Activated T-cell treated with anti-CD3 and anti-CD28 coated beads, Interleukin-2, amount 50 U/mL, for 48 hours (primary cell): ENCODE measurements at regions not wholly inside any gene's neighbourhood (a gene's known extent, or its start where the extent isn't known, plus 50 kb on each side); places are given as distances from the start of the nearest gene placed in this dataset.
A peak's percentile ranks its signal among the peaks of the same experiment; 100 is the strongest.

ENCODE experiments used
- DNase-seq, 2 experiments: peaks; one replicate each; pipeline ENCODE4 v3.0.0-alpha.2; 2020

DNA sequence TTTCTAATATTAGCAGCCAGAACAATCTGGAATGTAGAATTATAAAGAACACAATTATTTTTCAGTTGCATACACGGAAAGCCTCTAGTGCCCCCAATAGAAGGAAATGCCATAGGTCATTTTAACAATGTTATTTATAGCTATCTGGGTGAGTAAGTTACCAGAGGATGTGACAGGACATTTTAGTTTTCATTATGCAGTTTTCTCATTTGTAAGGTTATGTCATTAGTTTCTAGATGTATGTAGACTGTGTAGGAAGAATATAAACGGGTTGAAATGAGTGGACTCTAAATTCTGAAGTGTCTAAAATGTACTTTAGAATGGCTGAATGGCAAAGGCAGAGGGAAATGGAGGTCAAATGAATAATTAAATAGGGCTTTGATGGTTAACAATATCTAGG, 213.3 kb downstream of the DTHD1 start:
- no peak for DNase-seq

DNA sequence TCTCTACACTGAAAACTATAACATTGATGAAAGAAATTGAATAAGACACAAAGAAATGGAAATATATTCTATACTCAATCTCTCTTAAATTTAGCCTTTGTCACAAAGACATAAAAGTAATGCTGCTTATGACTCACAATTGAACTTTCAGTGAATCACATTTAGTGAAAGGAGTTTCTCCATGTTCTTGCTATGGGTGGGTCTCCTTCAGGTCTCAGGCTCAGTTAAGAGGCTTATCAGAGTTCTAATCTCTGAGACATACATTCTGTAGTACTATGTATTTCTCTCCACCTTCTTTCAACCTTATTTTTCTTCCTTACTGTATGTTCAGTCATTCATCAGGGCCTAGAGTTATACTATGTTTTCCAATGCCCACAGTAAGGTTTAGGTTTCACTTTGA, 220.9 kb downstream of the DTHD1 start:
- no peak for DNase-seq

DNA sequence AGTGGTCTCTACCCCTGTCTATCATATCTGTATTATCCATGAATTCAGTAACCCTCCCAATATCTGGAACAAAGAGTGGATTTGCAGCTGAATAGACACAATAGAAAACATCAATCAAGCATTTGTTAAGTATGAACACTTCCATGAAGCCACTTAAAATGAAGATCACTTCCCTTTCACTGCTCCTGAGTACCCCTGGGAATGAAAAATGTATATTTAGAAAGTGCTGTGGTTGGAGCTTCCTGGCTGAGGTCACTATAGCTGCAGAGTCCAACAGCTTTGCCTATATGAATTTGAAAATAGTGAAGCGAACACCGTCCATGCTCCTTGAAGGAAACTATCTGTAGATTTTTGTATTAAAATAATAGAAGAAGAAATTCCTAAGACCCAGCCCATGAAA, 227.0 kb downstream of the DTHD1 start:
- DNase-seq: no peak

DNA sequence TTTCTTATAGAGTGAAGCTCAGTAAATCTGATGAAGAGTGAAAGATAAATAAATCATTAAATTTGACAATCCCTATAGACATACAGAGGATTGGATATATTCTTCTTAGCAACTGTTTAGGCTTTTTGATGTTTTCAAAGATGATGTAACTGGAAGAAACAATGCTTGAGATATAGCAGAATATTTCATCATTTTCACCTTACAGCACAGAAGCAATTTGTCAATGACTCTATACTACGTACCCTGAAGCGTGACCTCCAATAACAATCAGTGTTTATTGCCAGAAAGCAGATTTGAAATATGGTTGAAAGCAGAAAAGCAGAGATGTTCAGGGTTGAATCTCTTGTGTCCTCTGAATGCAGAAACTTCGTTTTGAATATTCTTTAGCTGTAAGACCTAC, 228.4 kb downstream of the DTHD1 start:
- DNase-seq: no peak

DNA sequence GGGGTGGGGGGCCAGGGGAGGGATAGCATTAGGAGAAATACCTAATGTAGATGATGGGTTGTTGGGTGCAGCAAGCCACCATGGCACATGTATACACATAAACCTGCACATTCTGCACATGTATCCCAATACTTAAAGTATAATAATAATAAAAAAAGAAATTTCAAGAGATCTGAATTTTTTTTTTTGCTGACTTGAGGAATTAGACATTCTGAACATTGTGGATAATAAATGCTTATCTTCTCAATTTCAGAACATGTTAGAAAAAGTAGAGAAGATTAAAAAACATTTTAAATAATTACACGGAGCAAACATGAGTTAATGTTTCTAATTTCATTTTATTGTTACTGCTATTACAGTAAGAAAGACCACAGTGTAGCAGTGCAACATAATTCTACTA, 230.4 kb downstream of the DTHD1 start:
- no peak for DNase-seq

DNA sequence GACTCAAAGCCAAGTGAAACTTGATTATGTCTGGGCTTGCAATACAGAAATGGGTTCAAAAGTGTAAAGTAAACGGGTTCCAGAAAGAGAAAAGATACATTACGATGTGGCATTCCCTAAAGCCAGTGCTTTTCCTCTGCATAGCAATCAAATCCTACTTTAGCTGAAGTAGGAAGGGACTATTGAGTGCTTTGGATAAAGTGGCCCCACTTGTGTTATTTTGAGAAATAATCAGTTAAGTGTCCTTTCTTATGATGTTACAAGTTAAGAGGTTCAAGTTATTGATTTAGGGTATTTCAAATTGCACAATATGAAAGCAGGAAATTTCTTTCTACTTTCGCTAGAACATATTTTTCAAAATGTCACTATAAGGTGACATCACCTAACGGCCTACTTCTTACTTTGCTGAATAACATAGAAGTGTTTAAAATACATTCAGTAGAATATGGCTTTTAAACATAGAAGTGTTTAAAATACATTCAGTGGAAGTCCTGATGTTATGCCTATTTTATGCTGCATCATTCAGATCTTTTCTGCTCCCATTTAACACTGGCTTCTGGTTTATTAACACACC, 235.2 kb downstream of the DTHD1 start:
- no peak for DNase-seq

DNA sequence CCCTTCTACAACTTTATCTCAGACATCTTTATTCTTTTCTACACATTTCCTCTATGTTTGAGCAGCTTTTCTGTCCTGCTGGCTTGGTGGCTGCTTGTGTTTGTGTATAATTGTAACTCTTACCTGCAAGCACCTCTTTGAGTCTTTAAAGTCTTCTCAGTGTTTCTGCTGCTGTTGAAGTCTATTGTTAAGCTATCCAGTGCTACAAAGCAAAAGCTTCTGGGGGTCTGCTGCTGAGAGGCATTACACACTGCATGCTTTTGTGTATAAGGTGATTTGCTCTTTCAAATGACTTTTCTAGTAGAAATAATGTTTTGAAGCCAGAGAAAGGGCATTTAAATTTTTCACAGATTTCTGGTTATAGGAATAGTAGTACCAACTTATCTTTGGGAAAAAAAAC, 241.8 kb downstream of the DTHD1 start:
- no peak for DNase-seq

DNA sequence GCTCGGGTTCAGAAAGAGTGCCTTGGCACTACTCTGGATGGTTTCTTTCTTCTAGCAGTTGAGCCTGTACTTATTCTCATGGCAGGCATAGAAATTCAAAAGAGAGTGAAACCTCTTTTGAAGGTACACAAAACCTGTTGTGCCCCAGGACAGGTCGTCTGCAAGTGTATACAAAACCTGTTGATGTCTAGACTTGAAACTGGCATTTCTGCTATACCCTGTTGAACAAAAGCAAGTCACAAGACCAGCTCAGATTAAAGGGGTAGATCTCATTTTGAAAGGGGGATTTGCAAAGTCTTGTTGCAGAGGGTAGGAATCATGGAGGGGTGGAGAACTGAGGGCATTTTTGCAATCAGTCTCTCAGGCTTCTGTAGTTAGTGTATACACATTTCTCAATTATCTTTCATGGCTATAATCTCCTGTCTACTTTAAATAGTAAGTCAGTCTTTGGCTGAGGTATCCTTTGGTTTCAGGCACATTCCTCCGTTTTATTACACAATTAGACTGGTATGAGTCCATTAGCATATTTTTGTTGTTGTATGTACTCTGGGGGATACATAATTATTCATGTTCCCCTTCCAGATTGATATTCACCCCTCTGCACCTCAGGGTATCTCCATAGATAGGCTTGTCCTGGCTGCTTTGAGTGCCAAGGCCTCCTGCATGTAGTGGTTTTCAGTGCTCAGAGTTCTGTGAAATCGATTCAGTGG, 251.4 kb downstream of the DTHD1 start:
- DNase-seq: no peak

DNA sequence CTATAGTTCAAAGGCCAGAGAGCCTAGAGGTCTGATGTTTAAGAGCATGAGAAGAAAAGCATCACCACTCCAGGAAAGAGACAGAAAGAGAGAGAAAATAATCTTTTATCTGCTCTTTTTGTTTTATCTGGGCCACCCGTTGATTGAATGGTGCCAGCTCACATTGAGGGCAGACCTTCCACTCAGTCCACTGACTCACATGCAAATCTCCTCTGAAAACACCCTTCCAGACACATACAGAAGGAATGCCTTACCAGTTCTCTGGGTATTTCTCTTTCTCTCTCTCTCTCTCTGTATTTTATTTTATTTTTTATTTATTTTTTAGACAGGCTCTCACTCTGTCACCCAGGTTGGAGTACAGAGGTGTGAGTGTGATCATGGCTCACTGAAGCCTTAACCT, 252.5 kb downstream of the DTHD1 start:
- DNase-seq: no peak

DNA sequence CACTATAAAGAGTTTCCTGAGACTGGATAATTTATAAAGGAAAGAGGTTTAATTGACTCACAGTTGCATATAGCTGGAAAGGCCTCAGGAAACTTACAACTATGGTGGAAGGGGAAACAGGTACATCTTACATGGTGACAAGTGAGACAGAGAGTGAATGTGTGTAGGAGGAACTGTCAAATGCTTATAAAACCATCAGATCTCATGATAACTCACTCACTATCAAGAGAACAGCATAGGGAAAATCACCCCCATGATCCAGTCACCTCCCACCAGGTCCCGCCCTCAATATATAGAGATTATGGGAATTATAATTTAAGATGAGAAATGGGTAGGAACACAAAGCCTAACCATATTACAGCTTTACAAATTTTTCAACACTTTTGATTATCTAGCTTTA, 266.0 kb downstream of the DTHD1 start:
- DNase-seq: no peak

DNA sequence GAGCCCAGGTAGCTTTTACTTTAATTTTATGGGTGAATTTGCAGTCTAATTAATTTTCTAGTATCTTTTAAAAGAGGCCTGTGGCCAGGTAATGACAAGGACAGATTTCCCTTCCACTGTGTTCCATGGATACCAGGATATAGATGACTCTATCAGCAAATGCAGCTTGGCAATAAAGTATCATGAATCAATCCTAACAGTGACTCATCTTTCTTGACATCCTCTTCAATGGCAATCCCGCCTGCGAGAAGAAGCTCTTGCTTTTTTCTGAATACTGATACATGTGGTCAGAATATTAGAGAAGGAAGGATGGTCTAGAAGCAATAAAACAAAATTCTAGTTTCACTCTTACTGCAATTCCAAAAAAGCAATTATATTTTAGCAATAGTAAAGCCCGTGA, 267.8 kb downstream of the DTHD1 start:
- no peak for DNase-seq

DNA sequence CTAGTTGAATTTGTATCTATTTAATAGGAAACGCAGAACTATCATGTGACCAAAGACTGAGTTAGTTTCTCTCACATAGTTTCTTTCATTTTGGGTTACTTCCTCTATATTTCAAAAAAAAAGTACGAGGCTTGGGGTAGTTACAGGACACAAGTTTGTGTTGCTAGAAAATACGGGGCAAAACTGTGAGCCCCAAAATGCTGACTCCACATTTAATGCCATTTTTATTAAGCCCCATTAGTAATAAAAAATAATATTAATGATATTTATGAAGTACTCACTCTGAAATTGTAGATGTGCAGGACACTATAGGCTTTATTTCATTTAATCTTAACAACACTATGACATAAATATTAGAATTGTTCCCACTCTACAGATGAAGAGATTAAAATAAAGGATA, 268.6 kb downstream of the DTHD1 start:
- no peak for DNase-seq

DNA sequence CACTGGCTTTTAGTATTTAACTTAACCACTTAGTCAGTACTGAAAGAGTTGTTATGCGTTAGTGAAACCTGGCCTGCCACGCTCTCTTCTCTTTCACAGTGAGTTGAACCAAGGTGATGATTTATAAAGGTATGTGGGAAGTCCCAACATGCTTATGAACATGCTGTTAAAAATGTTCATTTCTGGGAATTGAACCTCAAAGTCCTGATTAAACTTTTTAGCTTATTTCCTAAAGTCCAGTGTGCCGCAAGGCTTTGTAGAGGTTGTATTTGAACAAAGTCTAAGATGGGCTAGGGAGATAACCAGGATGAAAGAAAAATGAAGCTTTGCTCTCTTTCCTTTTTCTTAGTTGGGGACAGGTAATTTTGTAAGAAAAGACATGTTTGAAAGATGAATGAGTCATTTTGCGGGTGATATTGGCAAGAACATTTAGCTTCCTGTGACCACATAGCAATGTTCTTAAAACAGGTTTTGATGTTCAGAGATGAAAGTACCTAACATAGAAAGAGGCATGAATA, 270.3 kb downstream of the DTHD1 start:
- DNase-seq: peak; percentile 26 to 29

DNA sequence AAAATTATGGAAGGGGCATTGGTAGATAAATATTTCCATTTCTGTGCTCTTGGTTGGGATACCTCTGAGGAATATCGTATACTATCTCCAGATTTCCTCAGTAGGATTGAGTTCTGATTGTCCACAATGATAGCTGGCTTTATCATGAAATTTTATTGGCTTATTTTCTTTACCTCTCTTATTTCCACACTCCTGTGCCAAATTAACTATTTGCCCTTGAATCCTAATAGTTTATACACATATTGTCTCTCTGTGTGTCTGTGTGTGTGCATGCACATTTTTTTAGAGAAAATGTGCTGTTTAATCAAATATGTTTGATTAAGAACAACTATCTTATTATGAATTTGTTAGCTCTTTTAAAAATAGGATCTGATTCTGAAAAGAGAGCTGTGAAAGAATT, 271.6 kb downstream of the DTHD1 start:
- DNase-seq: no peak

DNA sequence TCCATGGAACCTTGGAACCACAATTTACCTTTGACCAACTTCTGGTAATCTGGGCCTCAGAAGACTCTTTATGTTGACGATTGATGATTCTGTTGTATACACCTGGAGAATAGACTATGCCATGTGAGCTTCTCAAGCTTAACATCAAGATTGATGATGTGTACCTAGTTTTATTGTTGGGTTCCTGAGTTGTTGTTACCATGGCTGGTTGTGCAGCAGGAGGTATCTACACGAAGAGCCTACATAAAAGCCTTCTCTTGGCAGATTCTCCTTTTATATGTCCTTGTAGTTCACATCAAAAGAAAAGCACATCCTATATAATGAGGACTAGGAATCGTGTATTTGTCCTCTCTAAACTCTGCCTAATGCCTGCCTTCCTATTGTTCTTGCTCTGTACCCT, 272.0 kb downstream of the DTHD1 start:
- no peak for DNase-seq

DNA sequence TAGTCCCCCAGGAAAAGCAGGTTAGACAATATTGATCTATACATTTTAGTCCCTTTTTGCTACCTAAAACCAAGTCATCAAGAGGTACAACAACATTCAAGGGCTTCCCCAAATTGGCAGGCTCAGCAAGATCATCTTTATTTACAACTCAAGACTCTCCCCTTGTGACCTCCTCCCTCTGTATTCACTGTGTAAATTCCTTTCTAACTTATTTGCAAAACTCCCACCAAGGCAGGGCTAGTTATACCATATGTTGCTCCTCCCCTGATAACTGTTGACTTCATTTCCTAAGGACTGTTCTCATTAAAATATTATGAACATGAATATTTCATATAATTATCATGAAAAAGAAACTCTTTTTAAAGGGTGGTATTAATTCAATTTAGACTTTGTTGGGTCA, 275.6 kb downstream of the DTHD1 start:
- no peak for DNase-seq

DNA sequence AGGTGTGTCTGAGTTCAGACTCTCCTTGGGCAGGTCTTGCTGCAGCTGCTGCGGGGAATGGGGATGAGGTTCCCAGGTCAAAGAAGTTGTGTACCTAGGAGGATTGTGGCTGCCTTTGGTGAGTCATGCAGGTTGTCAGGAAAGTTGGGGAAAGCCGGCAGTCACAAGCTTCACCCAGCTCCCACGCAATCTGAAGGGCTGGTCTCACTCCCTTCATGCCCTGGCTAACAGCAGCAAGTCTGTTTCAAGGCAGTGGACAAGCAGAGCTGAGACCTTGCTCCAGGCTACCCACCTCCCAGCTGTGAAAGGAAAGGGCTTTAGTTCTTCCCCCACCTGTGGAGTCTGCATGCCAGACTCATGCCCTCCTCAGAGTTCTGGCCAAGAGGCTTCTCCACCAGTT, 287.2 kb downstream of the DTHD1 start:
- DNase-seq: no peak

DNA sequence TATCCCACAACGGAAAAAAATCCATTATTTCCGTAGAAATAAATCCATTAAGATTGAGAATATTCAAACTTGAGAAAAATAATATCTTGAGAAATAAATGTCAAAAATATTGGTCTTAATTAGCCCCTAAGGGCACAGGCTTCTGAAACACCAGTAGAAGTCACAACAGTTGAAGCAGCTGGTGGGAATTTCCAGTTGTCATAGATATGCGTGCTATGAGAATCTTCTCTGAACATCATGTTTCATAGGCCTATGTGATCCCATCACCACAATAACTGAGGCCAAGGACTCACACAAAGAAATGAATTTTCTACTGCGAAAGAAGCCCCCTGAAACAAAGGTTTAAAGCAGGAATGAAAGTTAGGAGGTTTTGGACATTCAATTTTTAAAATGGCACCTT, 292.0 kb downstream of the DTHD1 start:
- no peak for DNase-seq

DNA sequence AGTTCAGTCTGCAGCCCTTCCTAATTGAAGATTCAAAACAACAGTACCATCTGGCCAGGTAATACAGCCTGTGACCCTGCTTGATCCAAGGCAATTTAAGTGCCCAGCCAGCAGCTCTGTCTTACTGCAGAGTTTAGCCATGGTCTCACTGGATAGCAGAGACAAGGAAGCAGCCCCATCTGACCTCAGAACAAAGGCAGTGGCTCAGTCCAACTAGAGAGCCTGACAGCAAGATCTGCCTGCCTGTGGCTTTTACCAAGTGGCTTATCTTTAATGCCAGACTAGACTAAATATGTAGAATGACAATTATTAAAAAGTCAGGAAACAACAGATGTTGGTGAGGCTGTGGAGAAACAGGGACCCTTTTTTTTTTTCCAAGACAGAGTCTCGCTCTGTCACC, 293.4 kb downstream of the DTHD1 start:
- no peak for DNase-seq

DNA sequence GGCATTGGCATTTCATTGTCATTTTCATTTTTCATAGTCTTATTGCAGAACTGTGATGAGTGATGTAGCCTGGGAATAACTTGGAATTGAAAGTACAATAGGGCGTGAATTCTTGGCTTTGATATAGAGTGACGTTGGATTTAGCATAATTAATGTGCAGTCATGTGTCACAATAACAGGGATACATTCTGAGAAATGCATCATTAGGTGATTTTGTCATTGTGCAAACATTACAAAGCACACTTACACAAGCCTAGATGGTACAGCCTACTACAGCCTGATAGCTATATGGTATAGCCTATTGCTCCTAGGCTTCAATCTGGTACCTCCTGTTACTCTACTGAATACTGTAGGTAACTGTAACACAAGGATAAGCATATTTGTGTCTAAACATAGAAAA, 300.8 kb downstream of the DTHD1 start:
- no peak for DNase-seq

DNA sequence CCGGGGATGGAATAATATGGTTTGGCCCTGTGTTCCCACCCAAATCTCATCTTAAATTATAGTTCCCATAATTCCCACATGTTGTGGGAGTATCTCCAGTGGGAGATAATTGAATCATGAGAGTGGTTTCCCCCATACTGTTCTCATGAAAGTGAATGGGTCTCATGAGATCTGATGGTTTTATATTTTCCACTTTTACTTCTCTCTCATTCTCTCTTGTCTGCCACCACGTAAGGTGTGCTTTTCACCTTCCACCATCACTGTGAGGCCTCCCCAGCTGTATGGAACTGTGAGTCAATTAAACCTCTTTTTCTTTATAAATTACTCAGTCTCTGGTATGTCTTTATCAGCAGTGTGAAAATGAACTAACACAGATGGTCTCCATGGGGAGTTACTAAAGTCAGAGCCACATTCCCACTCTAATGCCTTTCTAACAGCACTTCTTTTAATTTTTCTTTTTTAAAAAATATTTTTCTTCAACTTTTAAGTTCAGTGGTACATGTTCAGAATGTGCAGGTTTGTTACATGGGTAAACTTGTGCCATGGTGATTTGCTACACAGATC, 306.6 kb downstream of the DTHD1 start:
- DNase-seq: no peak

DNA sequence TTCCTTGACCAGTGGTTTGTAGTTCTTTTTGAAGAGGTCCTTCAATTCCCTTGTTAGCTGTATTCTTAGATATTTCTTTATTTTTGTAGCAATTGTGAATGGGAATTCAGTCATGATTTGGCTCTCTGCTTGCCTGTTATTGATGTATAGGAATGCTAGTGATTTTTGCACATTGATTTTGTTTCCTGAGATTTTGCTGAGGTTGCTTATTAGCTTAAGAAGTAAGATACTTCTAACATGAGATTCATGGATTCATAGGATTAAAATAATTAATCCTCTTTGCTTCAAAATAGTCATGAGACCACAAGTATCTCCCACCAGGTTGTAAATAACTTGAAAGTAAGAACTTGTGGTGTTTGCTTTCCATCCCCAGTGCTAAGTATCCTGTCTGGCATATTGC, 308.9 kb downstream of the DTHD1 start:
- DNase-seq: no peak

DNA sequence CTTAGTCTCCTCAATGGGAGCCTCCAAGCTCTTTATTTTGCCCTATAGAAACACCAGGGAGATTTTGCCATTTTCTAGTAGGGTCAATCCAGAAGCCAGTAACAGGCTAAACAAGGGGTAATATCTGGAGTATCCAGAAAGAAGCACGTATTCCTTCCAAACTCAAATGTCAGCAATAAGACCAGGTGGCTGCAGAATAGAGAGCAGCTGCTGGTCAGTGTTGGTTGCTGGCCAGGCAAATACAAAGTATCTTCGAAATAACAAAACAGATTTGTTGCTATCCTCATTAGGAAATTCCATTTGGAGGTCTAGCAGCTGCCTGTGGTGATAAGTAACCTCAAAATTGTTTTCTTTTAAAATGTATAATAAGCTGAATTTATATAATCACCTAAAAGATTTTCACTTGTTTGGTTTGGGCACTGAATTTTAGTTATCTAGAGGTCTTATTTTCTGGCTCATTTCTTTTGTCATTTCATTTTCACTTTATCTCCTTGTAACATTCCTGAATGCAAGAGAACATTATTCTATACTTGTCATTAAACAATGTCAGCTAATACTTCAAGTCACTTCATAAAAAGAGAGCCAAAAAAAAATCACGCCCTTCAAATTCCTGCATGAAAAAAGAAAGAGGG, 320.6 kb downstream of the DTHD1 start:
- DNase-seq: no peak

DNA sequence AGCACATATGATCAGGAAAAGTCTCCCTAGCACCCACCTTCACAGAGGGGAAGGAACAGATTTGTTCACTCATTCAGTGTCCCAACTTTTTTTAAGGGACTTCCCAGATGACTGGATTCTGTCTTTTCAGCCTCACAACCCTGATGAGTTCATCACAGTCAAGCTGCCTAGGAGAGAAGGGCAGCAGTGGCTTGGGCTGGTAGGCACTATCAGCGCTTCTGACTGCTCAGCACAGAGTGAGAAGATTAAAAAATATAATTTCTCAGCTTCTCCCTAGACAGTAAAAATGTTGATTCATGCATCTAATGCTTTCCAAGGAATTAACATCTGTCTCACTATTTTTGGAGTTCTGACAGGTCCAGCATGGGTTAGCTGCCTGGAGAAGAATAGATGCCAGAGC, 328.2 kb downstream of the DTHD1 start:
- no peak for DNase-seq
